Ectodermal cell (in vitro differentiated cells): ENCODE measurements at regions not wholly inside any gene's neighbourhood (a gene's known extent, or its start where the extent isn't known, plus 50 kb on each side); places are given as distances from the start of the nearest gene placed in this dataset.
A peak's percentile ranks its signal among the peaks of the same experiment; 100 is the strongest.

ENCODE experiments used
- H3K27ac ChIP-seq: 2 replicates; pipeline ENCODE4 v1.7.0; 2013; ENCODE audit warnings: mild to moderate bottlenecking, low read depth, low read length; ENCODE audit not compliant: insufficient read depth, poor library complexity, severe bottlenecking
- H3K27me3 ChIP-seq: 2 replicates; pipeline ENCODE4 v1.7.0; 2013; ENCODE audit warnings: mild to moderate bottlenecking, low read length; ENCODE audit not compliant: insufficient read depth, control insufficient read depth, poor library complexity, severe bottlenecking
- H3K36me3 ChIP-seq: one replicate; pipeline ENCODE4 v1.7.0; 2013; ENCODE audit warnings: low read length; ENCODE audit not compliant: control insufficient read depth, insufficient read depth
- H3K4me1 ChIP-seq: one replicate; pipeline ENCODE4 v1.7.0; 2013; ENCODE audit warnings: low read length; ENCODE audit not compliant: control insufficient read depth, insufficient read depth
- H3K4me3 ChIP-seq: 2 replicates; pipeline ENCODE4 v1.7.0; 2013; ENCODE audit warnings: low read depth, low read length, control low read depth; ENCODE audit not compliant: insufficient read depth
- H3K9me3 ChIP-seq: 2 replicates; pipeline ENCODE4 v1.7.0; 2013; ENCODE audit warnings: mild to moderate bottlenecking, low read length, moderate library complexity; ENCODE audit not compliant: control insufficient read depth
- WGBS, 2 experiments: methylation state at CpG; one replicate each; pipeline ENCODE4 v1.1.7; 2013; ENCODE audit warnings: missing lambda C conversion rate in 2 of 2; 5-methylcytosine and 5-hydroxymethylcytosine counted together

DNA sequence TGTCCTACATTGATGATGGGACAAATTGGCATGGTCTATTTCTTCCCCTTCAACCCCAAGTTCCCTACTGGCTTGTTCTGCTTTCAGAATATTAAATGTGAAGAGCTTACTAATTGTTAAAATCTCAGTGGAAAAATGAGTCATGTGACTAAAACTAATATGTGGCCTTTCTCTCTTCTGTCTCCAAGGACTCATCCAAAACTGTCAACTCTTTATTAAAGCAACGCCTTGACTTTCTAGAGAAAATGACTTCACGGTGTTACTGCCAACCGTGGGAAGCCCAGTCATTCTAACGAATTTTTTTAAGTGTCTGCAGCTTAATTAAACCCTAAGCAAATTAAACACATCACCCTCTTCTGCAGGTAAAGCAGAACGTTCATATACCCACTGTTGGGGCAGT lies 431.6 kb downstream of the DTWD2 start:
- H3K4me3 ChIP-seq = no peak overlapping the region
- no peak overlapping the region for H3K27ac ChIP-seq
- H3K9me3 ChIP-seq = no peaks in the 10 kb centered on the region
- no peaks in the 10 kb centered on the region for H3K36me3 ChIP-seq
- no peaks in the 10 kb centered on the region for H3K4me1 ChIP-seq
- 89 to 90% methylated on average over 5 of the region's 5 CpGs for WGBS, 2 experiments
- H3K27me3 ChIP-seq = no peaks in the 10 kb centered on the region

- H3K27ac ChIP-seq = no peak overlapping the region
- no peaks in the 10 kb centered on the region for H3K27me3 ChIP-seq
- H3K9me3 ChIP-seq = no peaks in the 10 kb centered on the region
- no peak overlapping the region for H3K4me3 ChIP-seq
- WGBS, 2 experiments = 96 to 100% methylated on average over 1 to 2 of the region's 2 CpGs
- H3K36me3 ChIP-seq = no peaks in the 10 kb centered on the region
- H3K4me1 ChIP-seq = no peaks in the 10 kb centered on the region
These were observed 432.6 kb downstream of the DTWD2 start for GRCh38 chr5:118555727-118556126.

- Histone ChIP-seq H3K4me3 (no peak overlapping the region), H3K4me1 (no peaks in the 10 kb centered on the region), H3K27ac (no peak overlapping the region), H3K9me3 (no peaks in the 10 kb centered on the region), H3K36me3 (no peaks in the 10 kb centered on the region), H3K27me3 (no peaks in the 10 kb centered on the region)
- 82 to 95% methylated on average over 2 to 4 of the region's 4 CpGs for WGBS, 2 experiments
These were observed 433.4 kb downstream of the DTWD2 start for GRCh38 chr5:118554981-118555380.

DNA sequence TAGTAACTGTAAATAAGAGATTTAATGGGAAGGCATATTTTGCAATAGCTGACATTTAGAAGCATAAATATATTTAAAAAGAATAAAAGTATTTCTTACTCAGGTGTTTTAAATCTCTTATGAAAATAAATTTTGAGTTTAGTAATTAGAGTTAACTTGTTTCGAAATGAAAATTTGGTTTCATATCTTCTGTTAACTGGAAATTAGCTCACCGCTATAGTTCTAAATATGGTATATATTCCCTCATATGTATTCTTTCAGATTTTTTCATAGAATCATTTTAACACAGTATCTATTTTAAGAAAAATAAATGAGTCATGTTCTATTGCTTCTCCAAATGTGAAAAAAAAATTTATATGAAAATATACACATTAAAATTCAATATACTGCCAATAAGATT lies 434.1 kb downstream of the DTWD2 start:
- H3K27ac ChIP-seq = no peak overlapping the region
- H3K27me3 ChIP-seq = no peaks in the 10 kb centered on the region
- H3K36me3 ChIP-seq = no peaks in the 10 kb centered on the region
- 83% methylated on average over 1 of the region's 2 CpGs; no CpG with 5 or more reads in 1 of the 2 experiments for WGBS, 2 experiments
- no peak overlapping the region for H3K4me3 ChIP-seq
- H3K9me3 ChIP-seq = no peaks in the 10 kb centered on the region
- H3K4me1 ChIP-seq = no peaks in the 10 kb centered on the region

DNA sequence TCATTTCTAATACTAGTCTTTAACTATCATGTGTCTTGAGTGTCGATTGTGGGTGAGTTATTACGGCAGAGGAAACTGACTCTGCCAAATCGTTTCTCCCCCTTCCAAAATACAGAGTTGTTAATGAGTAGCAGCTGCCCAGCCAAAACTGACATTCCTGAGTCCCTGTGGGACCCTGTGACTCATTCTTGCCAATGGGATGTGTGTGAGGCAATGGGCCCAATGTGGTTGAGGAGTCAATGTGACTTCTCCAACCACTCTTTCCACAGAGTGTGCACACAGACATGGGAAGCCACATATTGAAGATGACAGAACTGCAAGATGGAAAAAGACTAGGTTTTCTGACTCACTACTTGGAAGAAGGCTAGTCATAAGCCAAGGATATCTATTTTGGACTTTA lies 434.7 kb downstream of the DTWD2 start:
- Histone ChIP-seq H3K36me3 (no peaks in the 10 kb centered on the region), H3K27ac (no peak overlapping the region), H3K4me1 (peaks cover 4% of the 10 kb centered on the region), H3K4me3 (no peak overlapping the region), H3K27me3 (no peaks in the 10 kb centered on the region), H3K9me3 (no peaks in the 10 kb centered on the region)
- WGBS, 2 experiments = 88 to 95% methylated on average over 3 of the region's 3 CpGs

- Histone ChIP-seq H3K4me3 (no peak overlapping the region), H3K27me3 (no peaks in the 10 kb centered on the region), H3K36me3 (no peaks in the 10 kb centered on the region), H3K9me3 (no peaks in the 10 kb centered on the region), H3K27ac (no peak overlapping the region), H3K4me1 (peaks cover 5% of the 10 kb centered on the region)
- WGBS, 2 experiments = 90 to 96% methylated on average over 2 of the region's 2 CpGs
These were observed 435.5 kb downstream of the DTWD2 start for GRCh38 chr5:118552731-118553360.

DNA sequence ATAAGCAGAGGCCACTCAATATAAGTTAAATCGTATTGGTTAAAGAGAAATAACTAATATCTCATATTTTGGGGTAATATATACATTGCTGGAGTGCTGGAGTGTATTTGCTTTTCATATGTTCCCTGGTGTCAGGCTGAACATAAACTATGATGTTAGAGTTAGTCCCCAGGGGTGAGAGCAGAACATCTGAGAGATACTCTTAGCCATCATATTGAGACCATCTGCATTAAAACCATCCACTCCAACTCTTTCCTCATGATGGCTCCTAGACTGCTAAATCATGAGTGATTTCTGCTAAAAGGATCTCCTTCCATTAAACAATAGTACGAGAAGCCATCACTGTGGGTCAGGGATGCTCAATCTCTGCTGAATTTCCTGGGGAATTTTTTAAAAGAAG lies 436.2 kb downstream of the DTWD2 start:
- no peak overlapping the region for H3K4me3 ChIP-seq
- no peak overlapping the region for H3K27ac ChIP-seq
- peaks cover 5% of the 10 kb centered on the region for H3K4me1 ChIP-seq
- H3K9me3 ChIP-seq = no peaks in the 10 kb centered on the region
- no peaks in the 10 kb centered on the region for H3K36me3 ChIP-seq
- WGBS, 2 experiments = 86 to 90% methylated on average over 1 of the region's 2 CpGs
- no peaks in the 10 kb centered on the region for H3K27me3 ChIP-seq

DNA sequence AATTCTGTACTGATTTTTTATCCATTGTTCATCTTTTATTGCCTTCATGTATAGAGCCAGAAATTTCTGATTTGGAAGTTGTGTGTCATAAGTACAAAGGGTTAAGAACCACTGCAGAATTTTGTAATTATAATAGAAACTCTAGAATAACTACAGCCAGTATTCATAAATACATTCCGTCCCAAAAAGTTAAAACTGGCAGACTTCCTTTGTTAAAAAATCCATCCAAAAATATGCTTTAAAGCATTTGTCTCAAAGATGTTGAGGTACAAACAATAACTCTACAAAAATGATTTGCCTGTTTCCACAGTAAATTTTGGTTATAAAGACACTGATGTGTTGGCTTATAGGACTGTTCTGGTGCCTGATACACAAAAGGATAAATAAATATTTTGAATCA lies 436.6 kb downstream of the DTWD2 start:
- Histone ChIP-seq H3K27ac (no peak overlapping the region), H3K9me3 (no peaks in the 10 kb centered on the region), H3K36me3 (no peaks in the 10 kb centered on the region), H3K4me3 (no peak overlapping the region), H3K27me3 (no peaks in the 10 kb centered on the region), H3K4me1 (peaks cover 5% of the 10 kb centered on the region)
- WGBS, 2 experiments = 83 to 86% methylated on average over 1 of the region's 1 CpG

- H3K4me1 ChIP-seq = peaks cover 5% of the 10 kb centered on the region
These were observed 437.3 kb downstream of the DTWD2 start for GRCh38 chr5:118551031-118551430.

GRCh38 chr5:118548761-118549720 lies 439.3 kb downstream of the DTWD2 start:
- Histone ChIP-seq H3K9me3 (no peaks in the 10 kb centered on the region), H3K4me1 (peaks cover 5% of the 10 kb centered on the region), H3K36me3 (no peaks in the 10 kb centered on the region), H3K27ac (peak overlapping the region; percentile 50), H3K4me3 (no peak overlapping the region), H3K27me3 (no peaks in the 10 kb centered on the region)
- WGBS, 2 experiments = 68 to 69% methylated on average over 2 of the region's 2 CpGs

More at GRCh38 chr5:118551031-118551430, 437.3 kb downstream of the DTWD2 start:
- H3K36me3 ChIP-seq = no peaks in the 10 kb centered on the region
- H3K27ac ChIP-seq = no peak overlapping the region
- H3K4me3 ChIP-seq = no peak overlapping the region
- no peaks in the 10 kb centered on the region for H3K27me3 ChIP-seq
- H3K9me3 ChIP-seq = no peaks in the 10 kb centered on the region
